HEK293 (cell line): ENCODE measurements at regions not wholly inside any gene's neighbourhood (a gene's known extent, or its start where the extent isn't known, plus 50 kb on each side); places are given as distances from the start of the nearest gene placed in this dataset.

Experiments used
- CTCF ChIA-PET: fragments of 350-600 bp; formaldehyde crosslinking; extraction: SDS; loops from one replicate; lab custom pipeline; 2021; ENCODE audit warnings: antibody characterized with exemption; lab: Yijun Ruan, JAX
- POLR2A ChIA-PET: fragments of 300-600 bp; formaldehyde crosslinking; extraction: SDS; loops from one replicate; lab custom pipeline; 2020; ENCODE audit warnings: antibody characterized with exemption, inconsistent platforms; lab: Yijun Ruan, JAX
- H3K27ac ChIP-seq: fragments of 200-500 bp; sonication (Bioruptor generic); 2 replicates; pipeline ENCODE4 v1.5.1; 2014; ENCODE audit warnings: low read depth, low read length, control low read depth, inconsistent platforms; ENCODE audit errors: extremely low read depth
- H3K36me3 ChIP-seq, 2 experiments: fragments of 200-500 bp in 1 of 2; sonication (Bioruptor generic) in 1 of 2; 1 replicate in 1 of 2; 2 replicates in 1 of 2; pipeline ENCODE4 v1.5.1; 2014 to 2017; ENCODE audit warnings: inconsistent platforms in 2 of 2, low read length in 2 of 2; ENCODE audit not compliant: control insufficient read depth in 2 of 2, insufficient read depth in 1 of 2
- H3K4me1 ChIP-seq: fragments of 200-500 bp; sonication (Bioruptor generic); 2 replicates; pipeline ENCODE4 v1.5.1; 2014; ENCODE audit warnings: mild to moderate bottlenecking, low read length, inconsistent platforms; ENCODE audit not compliant: control insufficient read depth, insufficient read depth
- H3K4me3 ChIP-seq: 2 replicates; pipeline ENCODE4 v1.5.1; 2011; ENCODE audit warnings: low read depth, mild to moderate bottlenecking, control low read depth, low read length, moderate library complexity
- H3K9me3 ChIP-seq: fragments of 200-500 bp; sonication (Bioruptor generic); 2 replicates; pipeline ENCODE4 v1.5.1; 2014; ENCODE audit warnings: low read depth, low read length, inconsistent platforms; ENCODE audit not compliant: control insufficient read depth, insufficient read depth
- ELK4 ChIP-seq: IDR thresholded peaks from 2 replicates; pipeline ENCODE4 v1.6.1; 2011; ENCODE audit warnings: mild to moderate bottlenecking, low read depth, low read length, borderline replicate concordance
- HOXD13 ChIP-seq: sonication (generic); formaldehyde crosslinking; IDR thresholded peaks from 2 replicates; pipeline ENCODE4 v1.8.0; 2022; ENCODE audit warnings: missing genetic modification reagents, borderline replicate concordance
- MZF1 ChIP-seq: fragments of 450-650 bp; formaldehyde crosslinking; IDR thresholded peaks from 2 replicates; pipeline ENCODE4 v1.5.1; 2017; ENCODE audit warnings: missing biosample characterization, missing genetic modification characterization, borderline replicate concordance
- OVOL3 ChIP-seq: fragments of 450-650 bp; formaldehyde crosslinking; IDR thresholded peaks from 2 replicates; pipeline ENCODE4 v1.5.1; 2016; ENCODE audit warnings: missing biosample characterization, missing genetic modification characterization
- PRDM4 ChIP-seq: fragments of 450-650 bp; formaldehyde crosslinking; IDR thresholded peaks from 2 replicates; pipeline ENCODE4 v1.5.1; 2017; ENCODE audit warnings: missing biosample characterization, missing genetic modification characterization
- TRIM28 ChIP-seq: IDR thresholded peaks from 2 replicates; pipeline ENCODE4 v1.6.1; 2011; ENCODE audit warnings: low read length, control low read depth, borderline replicate concordance
- YY2 ChIP-seq: fragments of 450-650 bp; formaldehyde crosslinking; IDR thresholded peaks from 2 replicates; pipeline ENCODE4 v1.5.1; 2016; ENCODE audit warnings: missing biosample characterization, missing genetic modification characterization
- ZNF112 ChIP-seq: fragments of 450-650 bp; formaldehyde crosslinking; IDR thresholded peaks from 2 replicates; pipeline ENCODE4 v1.5.0; 2017; ENCODE audit warnings: missing biosample characterization, missing genetic modification characterization
- ZNF140 ChIP-seq: fragments of 450-650 bp; formaldehyde crosslinking; IDR thresholded peaks from 2 replicates; pipeline ENCODE4 v1.5.1; 2016; ENCODE audit warnings: missing biosample characterization, missing genetic modification characterization
- ZNF302 ChIP-seq: fragments of 450-650 bp; formaldehyde crosslinking; IDR thresholded peaks from 2 replicates; pipeline ENCODE4 v1.5.1; 2016; ENCODE audit warnings: missing biosample characterization, missing genetic modification characterization, low read depth
- ZNF501 ChIP-seq: fragments of 450-650 bp; formaldehyde crosslinking; IDR thresholded peaks from 2 replicates; pipeline ENCODE4 v1.5.1; 2016; ENCODE audit warnings: missing biosample characterization, missing genetic modification characterization
- ZNF561 ChIP-seq: fragments of 450-650 bp; IDR thresholded peaks from 2 replicates; pipeline ENCODE4 v1.5.1; 2018; ENCODE audit warnings: missing biosample characterization, missing genetic modification characterization, borderline replicate concordance
- ZNF610 ChIP-seq: fragments of 450-650 bp; formaldehyde crosslinking; IDR thresholded peaks from 2 replicates; pipeline ENCODE4 v1.5.1; 2016; ENCODE audit warnings: missing biosample characterization, missing genetic modification characterization, borderline replicate concordance
- ZNF768 ChIP-seq: fragments of 450-650 bp; formaldehyde crosslinking; IDR thresholded peaks from 2 replicates; pipeline ENCODE4 v1.5.1; 2018; ENCODE audit warnings: missing biosample characterization, mild to moderate bottlenecking, missing genetic modification characterization
- ZNF777 ChIP-seq: fragments of 450-650 bp; formaldehyde crosslinking; IDR thresholded peaks from 2 replicates; pipeline ENCODE4 v1.5.1; 2017; ENCODE audit warnings: missing biosample characterization, missing genetic modification characterization, borderline replicate concordance
- ZSCAN18 ChIP-seq: fragments of 450-650 bp; formaldehyde crosslinking; IDR thresholded peaks from 2 replicates; pipeline ENCODE4 v1.5.1; 2016; ENCODE audit warnings: missing biosample characterization, missing genetic modification characterization
- TF ChIP-seq, protein P1 (sequence below): fragments of 450-650 bp; formaldehyde crosslinking; IDR thresholded peaks from 2 replicates; pipeline ENCODE4 v1.5.1; 2016; ENCODE audit warnings: missing biosample characterization, missing genetic modification characterization
- TF ChIP-seq, protein P2 (sequence below): fragments of 450-650 bp; formaldehyde crosslinking; IDR thresholded peaks from 2 replicates; pipeline ENCODE4 v1.5.1; 2016; ENCODE audit warnings: missing biosample characterization, missing genetic modification characterization
- TF ChIP-seq, protein P3 (sequence below): fragments of 450-650 bp; formaldehyde crosslinking; IDR thresholded peaks from 2 replicates; pipeline ENCODE4 v1.5.1; 2016; ENCODE audit warnings: missing biosample characterization, missing genetic modification characterization

- POLR2A ChIA-PET = no interaction called here
- H3K27ac ChIP-seq = no peak overlapping the region
- TF ChIP-seq ZNF140 (no peak), HOXD13 (CRISPR knock-in tag) (no peak), ZNF501 (tag by site-specific recombination) (no peak), ZNF610 (tag by site-specific recombination) (no peak), ZNF768 (tag by site-specific recombination) (no peak), YY2 (no peak), PRDM4 (no peak), ZNF112 (tag by site-specific recombination) (no peak), ZNF302 (tag by site-specific recombination) (no peak), ELK4 (no peak), OVOL3 (tag by site-specific recombination) (no peak), ZNF561 (tag by site-specific recombination) (no peak), ZSCAN18 (tag by site-specific recombination) (no peak), MZF1 (tag by site-specific recombination) (no peak), ZNF777 (tag by site-specific recombination) (no peak)
- TF ChIP-seq, protein P1, sequence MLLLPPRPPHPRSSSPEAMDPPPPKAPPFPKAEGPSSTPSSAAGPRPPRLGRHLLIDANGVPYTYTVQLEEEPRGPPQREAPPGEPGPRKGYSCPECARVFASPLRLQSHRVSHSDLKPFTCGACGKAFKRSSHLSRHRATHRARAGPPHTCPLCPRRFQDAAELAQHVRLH (tag by site-specific recombination) = no peak
- TF ChIP-seq, all 188 proteins: peak for 0
- Histone ChIP-seq H3K36me3 (no peaks in the 10 kb centered on the region), H3K9me3 (no peaks in the 10 kb centered on the region), H3K4me1 (no peaks in the 10 kb centered on the region), H3K4me3 (no peak overlapping the region)
- CTCF ChIA-PET = no interaction called here
These were observed 713.0 kb upstream of the GRM7 start for GRCh38 chr3:6147883-6148282.

GRCh38 chr3:6155650-6156338, 705.1 kb upstream of the GRM7 start:
- no peaks in the 10 kb centered on the region for H3K36me3 ChIP-seq
- TF ChIP-seq, protein P2, sequence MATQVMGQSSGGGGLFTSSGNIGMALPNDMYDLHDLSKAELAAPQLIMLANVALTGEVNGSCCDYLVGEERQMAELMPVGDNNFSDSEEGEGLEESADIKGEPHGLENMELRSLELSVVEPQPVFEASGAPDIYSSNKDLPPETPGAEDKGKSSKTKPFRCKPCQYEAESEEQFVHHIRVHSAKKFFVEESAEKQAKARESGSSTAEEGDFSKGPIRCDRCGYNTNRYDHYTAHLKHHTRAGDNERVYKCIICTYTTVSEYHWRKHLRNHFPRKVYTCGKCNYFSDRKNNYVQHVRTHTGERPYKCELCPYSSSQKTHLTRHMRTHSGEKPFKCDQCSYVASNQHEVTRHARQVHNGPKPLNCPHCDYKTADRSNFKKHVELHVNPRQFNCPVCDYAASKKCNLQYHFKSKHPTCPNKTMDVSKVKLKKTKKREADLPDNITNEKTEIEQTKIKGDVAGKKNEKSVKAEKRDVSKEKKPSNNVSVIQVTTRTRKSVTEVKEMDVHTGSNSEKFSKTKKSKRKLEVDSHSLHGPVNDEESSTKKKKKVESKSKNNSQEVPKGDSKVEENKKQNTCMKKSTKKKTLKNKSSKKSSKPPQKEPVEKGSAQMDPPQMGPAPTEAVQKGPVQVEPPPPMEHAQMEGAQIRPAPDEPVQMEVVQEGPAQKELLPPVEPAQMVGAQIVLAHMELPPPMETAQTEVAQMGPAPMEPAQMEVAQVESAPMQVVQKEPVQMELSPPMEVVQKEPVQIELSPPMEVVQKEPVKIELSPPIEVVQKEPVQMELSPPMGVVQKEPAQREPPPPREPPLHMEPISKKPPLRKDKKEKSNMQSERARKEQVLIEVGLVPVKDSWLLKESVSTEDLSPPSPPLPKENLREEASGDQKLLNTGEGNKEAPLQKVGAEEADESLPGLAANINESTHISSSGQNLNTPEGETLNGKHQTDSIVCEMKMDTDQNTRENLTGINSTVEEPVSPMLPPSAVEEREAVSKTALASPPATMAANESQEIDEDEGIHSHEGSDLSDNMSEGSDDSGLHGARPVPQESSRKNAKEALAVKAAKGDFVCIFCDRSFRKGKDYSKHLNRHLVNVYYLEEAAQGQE (tag by site-specific recombination) = no peak
- TF ChIP-seq, protein P3, sequence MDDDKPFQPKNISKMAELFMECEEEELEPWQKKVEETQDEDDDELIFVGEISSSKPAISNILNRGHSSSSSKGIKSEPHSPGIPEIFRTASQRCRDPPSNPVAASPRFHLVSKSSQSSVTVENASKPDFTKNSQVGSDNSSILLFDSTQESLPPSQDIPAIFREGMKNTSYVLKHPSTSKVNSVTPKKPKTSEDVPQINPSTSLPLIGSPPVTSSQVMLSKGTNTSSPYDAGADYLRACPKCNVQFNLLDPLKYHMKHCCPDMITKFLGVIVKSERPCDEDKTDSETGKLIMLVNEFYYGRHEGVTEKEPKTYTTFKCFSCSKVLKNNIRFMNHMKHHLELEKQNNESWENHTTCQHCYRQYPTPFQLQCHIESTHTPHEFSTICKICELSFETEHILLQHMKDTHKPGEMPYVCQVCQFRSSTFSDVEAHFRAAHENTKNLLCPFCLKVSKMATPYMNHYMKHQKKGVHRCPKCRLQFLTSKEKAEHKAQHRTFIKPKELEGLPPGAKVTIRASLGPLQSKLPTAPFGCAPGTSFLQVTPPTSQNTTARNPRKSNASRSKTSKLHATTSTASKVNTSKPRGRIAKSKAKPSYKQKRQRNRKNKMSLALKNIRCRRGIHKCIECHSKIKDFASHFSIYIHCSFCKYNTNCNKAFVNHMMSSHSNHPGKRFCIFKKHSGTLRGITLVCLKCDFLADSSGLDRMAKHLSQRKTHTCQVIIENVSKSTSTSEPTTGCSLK (tag by site-specific recombination) = no peak
- no peak for TF ChIP-seq TRIM28
- TF ChIP-seq, all 188 proteins: peak for 0
- Histone ChIP-seq H3K4me1 (no peaks in the 10 kb centered on the region), H3K9me3 (no peaks in the 10 kb centered on the region), H3K27ac (no peak overlapping the region), H3K4me3 (no peak overlapping the region)
- ChIA-PET POLR2A (no interaction called here), CTCF (no interaction called here)
